Psoas muscle (tissue), 7 donors: ENCODE measurements at regions not wholly inside any gene's neighbourhood (a gene's known extent, or its start where the extent isn't known, plus 50 kb on each side); places are given as distances from the start of the nearest gene placed in this dataset.

Experiments
- ATAC-seq, 4 donors: fragments of 200-7000 bp; cut with Tn5 transposase; one replicate each; pipeline ENCODE4 v1.9.1; 2020; ENCODE audit warnings: moderate library complexity in 3 of 4, mild to moderate bottlenecking in 2 of 4
- DNase-seq, 2 donors: peaks; one replicate each; pipeline ENCODE4 v3.0.0-alpha.2; 2020
- H3K27ac ChIP-seq: fragments of 200-600 bp; one replicate; pipeline ENCODE4 v1.8.0; 2022
- H3K27me3 ChIP-seq, 3 donors: fragments of 200-600 bp in 1 of 3; one replicate each; pipeline versions ENCODE4 v1.6.1 to v1.8.0; 2013 to 2022; ENCODE audit warnings: low read length in 2 of 3, mild to moderate bottlenecking in 2 of 3, moderate library complexity in 1 of 3; ENCODE audit not compliant: insufficient read depth in 3 of 3
- H3K36me3 ChIP-seq, 2 donors: fragments of 200-600 bp in 1 of 2; one replicate each; pipeline versions ENCODE4 v1.6.1 to v1.8.0; 2013 to 2022; ENCODE audit warnings: low read depth in 1 of 2, mild to moderate bottlenecking in 1 of 2, moderate library complexity in 1 of 2; ENCODE audit not compliant: insufficient read depth in 1 of 2
- H3K4me1 ChIP-seq: fragments of 200-600 bp; one replicate; pipeline ENCODE4 v1.8.0; 2022
- H3K4me3 ChIP-seq: fragments of 200-600 bp; one replicate; pipeline ENCODE4 v1.8.0; 2022; ENCODE audit warnings: mild to moderate bottlenecking
- H3K9me3 ChIP-seq: fragments of 200-600 bp; one replicate; pipeline ENCODE4 v1.8.0; 2022
- CTCF ChIP-seq: fragments of 200-600 bp; IDR thresholded peaks from one replicate; pipeline ENCODE4 v1.8.0; 2022; ENCODE audit warnings: antibody characterized with exemption
- WGBS, 3 donors: extraction: QIAGEN DNeasy Blood & Tissue Kit; methylation state at CpG; one replicate each; pipeline versions ENCODE4 v1.1.6 to v1.1.7; 2013; 5-methylcytosine and 5-hydroxymethylcytosine counted together
- intact Hi-C, 2 donors: fragments of 100-400 bp; cut with DNase I; formaldehyde crosslinking; loops; one replicate each; pipeline versions ENCODE4 v1.11.0 to v1.14.2; 2022
- donor health status: healthy with polysubstance abuse.
- donor health status: DM: no; HTN: no; CAD: no; lungs with moderate emphysema.
- donor health status: Bipolar disorder and iron deficiency.
- donor health status: healthy.
- donor health status: DM: yes; HTN: yes; CAD: no.
- donor health status: DM: no; HTN: no; CAD: no.
- donor health status: DM: yes; HTN: yes; CAD: no.

- no peak for ATAC-seq
- no peaks in the 10 kb centered on the region for H3K9me3 ChIP-seq
- WGBS, 3 donors = 93 to 95% (median 95%) methylated on average over 5 of the region's 5 CpGs
- intact Hi-C loops = no loop called here
- DNase-seq = no peak
- no peaks in the 10 kb centered on the region for H3K27me3 ChIP-seq
- no peaks in the 10 kb centered on the region for H3K36me3 ChIP-seq
- no peak overlapping the region for H3K27ac ChIP-seq
- H3K4me3 ChIP-seq = no peak overlapping the region
- no peaks in the 10 kb centered on the region for H3K4me1 ChIP-seq
- no peak for TF ChIP-seq CTCF
These were observed 231.0 kb upstream of the ADAMTS16 start for GRCh38 chr5:4909086-4909485.

GRCh38 chr5:4911646-4912403, 228.3 kb upstream of the ADAMTS16 start:
- no peak for ATAC-seq
- no peaks in the 10 kb centered on the region for H3K9me3 ChIP-seq
- H3K36me3 ChIP-seq = no peaks in the 10 kb centered on the region
- H3K4me1 ChIP-seq = no peaks in the 10 kb centered on the region
- intact Hi-C loops = no loop called here
- no peak overlapping the region for H3K4me3 ChIP-seq
- DNase-seq = no peak
- no peaks in the 10 kb centered on the region for H3K27me3 ChIP-seq
- TF ChIP-seq CTCF = no peak
- 85 to 97% (median 87%) methylated on average over 6 of the region's 6 CpGs for WGBS, 3 donors
- no peak overlapping the region for H3K27ac ChIP-seq

GRCh38 chr5:4921929-4922328, 218.2 kb upstream of the ADAMTS16 start:
- WGBS, 3 donors = 58 to 79% (median 78%) methylated on average over 5 of the region's 5 CpGs
- ATAC-seq (no peak), DNase-seq (no peak)
- Histone ChIP-seq H3K4me1 (no peaks in the 10 kb centered on the region), H3K4me3 (no peak overlapping the region), H3K27me3 (peaks cover 0 to 2% (median 0%) of the 10 kb centered on the region in 3 donors), H3K36me3 (no peaks in the 10 kb centered on the region), H3K27ac (no peak overlapping the region), H3K9me3 (no peaks in the 10 kb centered on the region)
- intact Hi-C loops = no loop called here
- no peak for TF ChIP-seq CTCF

- Histone ChIP-seq H3K36me3 (no peaks in the 10 kb centered on the region), H3K4me1 (no peaks in the 10 kb centered on the region), H3K27ac (no peak overlapping the region), H3K9me3 (no peaks in the 10 kb centered on the region), H3K27me3 (no peaks in the 10 kb centered on the region), H3K4me3 (no peak overlapping the region)
- 81 to 88% (median 84%) methylated on average over 4 of the region's 4 CpGs for WGBS, 3 donors
- intact Hi-C loops = no loop called here
- ATAC-seq = no peak
- TF ChIP-seq CTCF = no peak
- no peak for DNase-seq
These were observed 215.6 kb upstream of the ADAMTS16 start for GRCh38 chr5:4924577-4924976.

GRCh38 chr5:4927097-4927496, 213.0 kb upstream of the ADAMTS16 start:
- DNase-seq (no peak), ATAC-seq (no peak)
- Histone ChIP-seq H3K27me3 (no peaks in the 10 kb centered on the region), H3K27ac (no peak overlapping the region), H3K4me3 (no peak overlapping the region), H3K36me3 (no peaks in the 10 kb centered on the region), H3K4me1 (no peaks in the 10 kb centered on the region), H3K9me3 (peaks cover under 1% of the 10 kb centered on the region)
- intact Hi-C loops = no loop called here
- 45 to 49% (median 48%) methylated on average over 2 of the region's 2 CpGs for WGBS, 3 donors
- no peak for TF ChIP-seq CTCF
